GM23338 (cell line): ENCODE measurements at regions not wholly inside any gene's neighbourhood (a gene's known extent, or its start where the extent isn't known, plus 50 kb on each side); places are given as distances from the start of the nearest gene placed in this dataset.

Experiments
- ATAC-seq: fragments of 200-7000 bp; cut with Tn5 transposase; 3 replicates; pipeline ENCODE4 v1.9.1; 2020
- DNase-seq: peaks from one replicate; pipeline ENCODE4 v3.0.0-alpha.2; 2015; ENCODE audit warnings: low spot score
- H2AFZ ChIP-seq: fragments of 200-600 bp; sonication (generic); 2 replicates; pipeline ENCODE4 v1.8.0; 2016; ENCODE audit warnings: antibody characterized with exemption, mild to moderate bottlenecking, moderate library complexity
- H3F3A ChIP-seq: fragments of 200-600 bp; sonication (generic); replicated peaks from 2 replicates; pipeline ENCODE4 v1.8.0; 2017; ENCODE audit warnings: antibody characterized with exemption, mixed run types, low read depth
- H3K27ac ChIP-seq: fragments of 200-600 bp; sonication (generic); 2 replicates; pipeline ENCODE4 v1.6.1; 2016; ENCODE audit warnings: low read depth
- H3K27me3 ChIP-seq: fragments of 200-600 bp; sonication (generic); 2 replicates; pipeline ENCODE4 v1.8.0; 2016; ENCODE audit warnings: mild to moderate bottlenecking, mixed run types, moderate library complexity; ENCODE audit not compliant: insufficient read depth
- H3K36me3 ChIP-seq: fragments of 200-600 bp; sonication (generic); 2 replicates; pipeline ENCODE4 v1.8.0; 2016; ENCODE audit warnings: mild to moderate bottlenecking; ENCODE audit not compliant: insufficient read depth
- H3K4me1 ChIP-seq: fragments of 200-600 bp; sonication (generic); 2 replicates; pipeline ENCODE4 v1.8.0; 2016; ENCODE audit warnings: mild to moderate bottlenecking, moderate library complexity; ENCODE audit not compliant: insufficient read depth
- H3K4me2 ChIP-seq: fragments of 200-600 bp; sonication (generic); 2 replicates; pipeline ENCODE4 v1.7.1; 2017; ENCODE audit warnings: mixed run types
- H3K4me3 ChIP-seq: fragments of 200-600 bp; sonication (generic); 2 replicates; pipeline ENCODE4 v1.6.1; 2016; ENCODE audit warnings: mixed run types
- H3K79me2 ChIP-seq: fragments of 200-600 bp; sonication (generic); replicated peaks from 2 replicates; pipeline ENCODE4 v1.8.0; 2017; ENCODE audit warnings: mild to moderate bottlenecking; ENCODE audit not compliant: insufficient read depth
- H3K9me2 ChIP-seq: fragments of 200-600 bp; sonication (generic); 2 replicates; pipeline ENCODE4 v1.8.0; 2017; ENCODE audit not compliant: insufficient read depth
- H4K20me1 ChIP-seq: fragments of 200-600 bp; sonication (generic); replicated peaks from 2 replicates; pipeline ENCODE4 v1.8.0; 2017; ENCODE audit warnings: mild to moderate bottlenecking; ENCODE audit not compliant: insufficient read depth
- H3K27ac Mint-ChIP-seq: 2 replicates; pipeline ENCODE4 v1.8.0; 2020; ENCODE audit warnings: inconsistent platforms, mild to moderate bottlenecking, moderate library complexity, mixed read lengths
- H3K27me3 Mint-ChIP-seq: 3 replicates; pipeline ENCODE4 v1.8.0; 2022; ENCODE audit warnings: low read depth, mild to moderate bottlenecking, moderate library complexity, mixed read lengths, inconsistent platforms; ENCODE audit not compliant: insufficient read depth, poor library complexity
- H3K36me3 Mint-ChIP-seq: 3 replicates; pipeline ENCODE4 v1.8.0; 2021; ENCODE audit warnings: low read depth, mild to moderate bottlenecking, inconsistent platforms, moderate library complexity, mixed read lengths
- H3K4me1 Mint-ChIP-seq: 3 replicates; pipeline ENCODE4 v1.8.0; 2020; ENCODE audit warnings: mild to moderate bottlenecking, inconsistent platforms, mixed read lengths
- H3K4me3 Mint-ChIP-seq: 3 replicates; pipeline ENCODE4 v1.8.0; 2021; ENCODE audit warnings: moderate library complexity, mild to moderate bottlenecking, inconsistent platforms, mixed read lengths
- H3K9me3 Mint-ChIP-seq: 3 replicates; pipeline ENCODE4 v1.8.0; 2020; ENCODE audit warnings: moderate library complexity, mild to moderate bottlenecking, inconsistent platforms, mixed read lengths
- CREB1 ChIP-seq: fragments of 250-450 bp; sonication (Bioruptor Pico); IDR thresholded peaks from 2 replicates; pipeline ENCODE4 v1.5.0; 2020; ENCODE audit warnings: low read depth, mild to moderate bottlenecking, moderate library complexity
- CTCF ChIP-seq, 2 experiments: fragments of 200-600 bp in 1 of 2; sonication (generic) in 1 of 2; conservative IDR thresholded peaks; 2 replicates each; pipeline versions ENCODE4 v1.5.1 to v1.6.1; 2016 to 2017; ENCODE audit warnings: antibody characterized with exemption in 2 of 2, low read depth in 2 of 2, mild to moderate bottlenecking in 2 of 2, moderate library complexity in 1 of 2
- ETS1 ChIP-seq: IDR thresholded peaks from 2 replicates; pipeline ENCODE4 v1.6.1; 2016; ENCODE audit warnings: antibody characterized with exemption
- EZH2 ChIP-seq: fragments of 200-600 bp; sonication (generic); IDR thresholded peaks from one replicate; pipeline ENCODE4 v1.8.0; 2017; ENCODE audit warnings: antibody characterized with exemption, mild to moderate bottlenecking, low read depth; ENCODE audit not compliant: unreplicated experiment
- EZH2phosphoT487 ChIP-seq: fragments of 200-600 bp; sonication (generic); IDR thresholded peaks from one replicate; pipeline ENCODE4 v1.8.1; 2018; ENCODE audit warnings: antibody characterized with exemption; ENCODE audit not compliant: unreplicated experiment
- JUNB ChIP-seq: IDR thresholded peaks from one replicate; pipeline ENCODE4 v1.6.1; 2016; ENCODE audit warnings: antibody characterized with exemption; ENCODE audit not compliant: unreplicated experiment
- NANOG ChIP-seq: IDR thresholded peaks from 2 replicates; pipeline ENCODE4 v1.6.1; 2016; ENCODE audit warnings: antibody characterized with exemption, borderline replicate concordance
- POLR2AphosphoS5 ChIP-seq: IDR thresholded peaks from 2 replicates; pipeline ENCODE4 v1.6.1; 2016; ENCODE audit warnings: antibody characterized with exemption, low read depth
- REST ChIP-seq: IDR thresholded peaks from one replicate; pipeline ENCODE4 v1.6.1; 2018; ENCODE audit warnings: antibody characterized with exemption; ENCODE audit not compliant: unreplicated experiment
- ZNF114 ChIP-seq: fragments of 250-450 bp; sonication (Bioruptor Pico); IDR thresholded peaks from 2 replicates; pipeline ENCODE4 v1.5.0; 2020; ENCODE audit warnings: mild to moderate bottlenecking, moderate library complexity
- ZNF331 ChIP-seq: fragments of 250-450 bp; sonication (Bioruptor Pico); IDR thresholded peaks from 2 replicates; pipeline ENCODE4 v1.5.0; 2020; ENCODE audit warnings: low read depth, mild to moderate bottlenecking, moderate library complexity

- H3F3A ChIP-seq = no peaks in the 10 kb centered on the region
- H4K20me1 ChIP-seq = no peaks in the 10 kb centered on the region
- no peaks in the 10 kb centered on the region for H3K4me1 ChIP-seq
- no peak for ATAC-seq
- Mint-ChIP-seq H3K27ac (no peak overlapping the region), H3K4me3 (no peak overlapping the region), H3K4me1 (peaks cover 9% of the 10 kb centered on the region), H3K36me3 (no peaks in the 10 kb centered on the region), H3K27me3 (peaks cover 2% of the 10 kb centered on the region), H3K9me3 (no peaks in the 10 kb centered on the region)
- H3K4me3 ChIP-seq = no peak overlapping the region
- H2AFZ ChIP-seq = no peak overlapping the region
- DNase-seq = no peak
- no peaks in the 10 kb centered on the region for H3K79me2 ChIP-seq
- H3K4me2 ChIP-seq = no peak overlapping the region
- H3K36me3 ChIP-seq = no peaks in the 10 kb centered on the region
- H3K9me2 ChIP-seq = no peaks in the 10 kb centered on the region
- no peak overlapping the region for H3K27ac ChIP-seq
- TF ChIP-seq ZNF114 (CRISPR knock-in tag) (no peak), ETS1 (no peak), CREB1 (CRISPR knock-in tag) (no peak)
- H3K27me3 ChIP-seq = no peaks in the 10 kb centered on the region
Observed at GRCh38 chr5:167633931-167634341, 657.5 kb upstream of the WWC1 start.

GRCh38 chr5:167634432-167634831 is 657.0 kb upstream of the WWC1 start:
- no peak for ATAC-seq
- H3K4me3 ChIP-seq = no peak overlapping the region
- no peak for DNase-seq
- no peak overlapping the region for H3K4me2 ChIP-seq
- H3K9me2 ChIP-seq = no peaks in the 10 kb centered on the region
- no peaks in the 10 kb centered on the region for H3K4me1 ChIP-seq
- no peak overlapping the region for H2AFZ ChIP-seq
- Mint-ChIP-seq H3K27ac (no peak overlapping the region), H3K9me3 (no peaks in the 10 kb centered on the region), H3K4me3 (no peak overlapping the region), H3K27me3 (peaks cover 2% of the 10 kb centered on the region), H3K4me1 (peaks cover 9% of the 10 kb centered on the region), H3K36me3 (no peaks in the 10 kb centered on the region)
- H3K27me3 ChIP-seq = no peaks in the 10 kb centered on the region
- no peaks in the 10 kb centered on the region for H3K79me2 ChIP-seq
- H3K36me3 ChIP-seq = no peaks in the 10 kb centered on the region
- no peaks in the 10 kb centered on the region for H4K20me1 ChIP-seq
- no peaks in the 10 kb centered on the region for H3F3A ChIP-seq
- no peak overlapping the region for H3K27ac ChIP-seq
- TF ChIP-seq POLR2AphosphoS5 = no peak
- TF ChIP-seq REST = no peak
- no peak for TF ChIP-seq ZNF114 (CRISPR knock-in tag)
- TF ChIP-seq NANOG = no peak
- no peak for TF ChIP-seq CREB1 (CRISPR knock-in tag)
- TF ChIP-seq CTCF (conservative IDR thresholded peaks at IDR 0.05; ENCODE audit: low read depth in 2 of 2) = no peak
- TF ChIP-seq EZH2 = no peak
- no peak for TF ChIP-seq JUNB
- TF ChIP-seq ZNF331 (CRISPR knock-in tag) = no peak
- TF ChIP-seq ETS1 = no peak
- no peak for TF ChIP-seq EZH2phosphoT487
